ENCODE measurements at regions not wholly inside any gene's neighbourhood (a gene's known extent, or its start where the extent isn't known, plus 50 kb on each side); places are given as distances from the start of the nearest gene placed in this dataset.
A peak's percentile ranks its signal among the peaks of the same experiment; 100 is the strongest.

DNA sequence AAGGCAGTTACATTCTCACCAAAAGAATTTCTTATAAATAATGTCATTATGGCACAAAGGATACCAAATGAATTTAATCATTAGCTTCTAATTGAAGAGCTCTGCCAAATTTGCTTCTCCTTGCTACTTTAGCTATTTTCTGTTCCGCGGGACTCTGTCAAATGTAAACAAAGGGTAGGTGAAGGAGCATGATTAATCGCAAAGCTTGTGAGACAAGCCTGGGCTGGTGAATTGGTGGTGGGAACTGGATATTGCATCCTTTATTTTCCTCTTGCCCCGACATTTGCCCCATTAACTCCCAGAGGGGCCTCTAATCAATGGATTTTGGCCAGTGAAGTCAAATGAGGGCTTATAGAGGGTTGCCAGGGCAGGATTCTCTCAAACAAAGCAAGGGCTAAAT, 234.2 kb upstream of the RFX3 start:
- no peak overlapping the region for H3K9ac ChIP-seq
- no peaks in the 10 kb centered on the region for H3K9me2 ChIP-seq
- TF ChIP-seq TCF12 (IDR thresholded peaks at IDR 0.05) (no peak), RFX5 (IDR thresholded peaks at IDR 0.05; ENCODE audit: low read length) (no peak), RAD21 (IDR thresholded peaks at IDR 0.05; ENCODE audit: low read length) (no peak), FOXM1 (IDR thresholded peaks at IDR 0.05; ENCODE audit: low read depth) (no peak), EZH2phosphoT487 (IDR thresholded peaks at IDR 0.05; ENCODE audit: borderline replicate concordance, low read depth) (no peak), SMC3 (IDR thresholded peaks at IDR 0.05; ENCODE audit: low read depth, low read length) (no peak), SIN3A (IDR thresholded peaks at IDR 0.05; ENCODE audit: borderline replicate concordance, low read depth, low read length) (no peak), TEAD4 (IDR thresholded peaks at IDR 0.05; ENCODE audit: borderline replicate concordance, insufficient read depth) (no peak)
- TF ChIP-seq, protein P1, sequence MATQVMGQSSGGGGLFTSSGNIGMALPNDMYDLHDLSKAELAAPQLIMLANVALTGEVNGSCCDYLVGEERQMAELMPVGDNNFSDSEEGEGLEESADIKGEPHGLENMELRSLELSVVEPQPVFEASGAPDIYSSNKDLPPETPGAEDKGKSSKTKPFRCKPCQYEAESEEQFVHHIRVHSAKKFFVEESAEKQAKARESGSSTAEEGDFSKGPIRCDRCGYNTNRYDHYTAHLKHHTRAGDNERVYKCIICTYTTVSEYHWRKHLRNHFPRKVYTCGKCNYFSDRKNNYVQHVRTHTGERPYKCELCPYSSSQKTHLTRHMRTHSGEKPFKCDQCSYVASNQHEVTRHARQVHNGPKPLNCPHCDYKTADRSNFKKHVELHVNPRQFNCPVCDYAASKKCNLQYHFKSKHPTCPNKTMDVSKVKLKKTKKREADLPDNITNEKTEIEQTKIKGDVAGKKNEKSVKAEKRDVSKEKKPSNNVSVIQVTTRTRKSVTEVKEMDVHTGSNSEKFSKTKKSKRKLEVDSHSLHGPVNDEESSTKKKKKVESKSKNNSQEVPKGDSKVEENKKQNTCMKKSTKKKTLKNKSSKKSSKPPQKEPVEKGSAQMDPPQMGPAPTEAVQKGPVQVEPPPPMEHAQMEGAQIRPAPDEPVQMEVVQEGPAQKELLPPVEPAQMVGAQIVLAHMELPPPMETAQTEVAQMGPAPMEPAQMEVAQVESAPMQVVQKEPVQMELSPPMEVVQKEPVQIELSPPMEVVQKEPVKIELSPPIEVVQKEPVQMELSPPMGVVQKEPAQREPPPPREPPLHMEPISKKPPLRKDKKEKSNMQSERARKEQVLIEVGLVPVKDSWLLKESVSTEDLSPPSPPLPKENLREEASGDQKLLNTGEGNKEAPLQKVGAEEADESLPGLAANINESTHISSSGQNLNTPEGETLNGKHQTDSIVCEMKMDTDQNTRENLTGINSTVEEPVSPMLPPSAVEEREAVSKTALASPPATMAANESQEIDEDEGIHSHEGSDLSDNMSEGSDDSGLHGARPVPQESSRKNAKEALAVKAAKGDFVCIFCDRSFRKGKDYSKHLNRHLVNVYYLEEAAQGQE (IDR thresholded peaks at IDR 0.05; ENCODE audit: low read depth, low read length) = no peak
- TF ChIP-seq, protein P2, sequence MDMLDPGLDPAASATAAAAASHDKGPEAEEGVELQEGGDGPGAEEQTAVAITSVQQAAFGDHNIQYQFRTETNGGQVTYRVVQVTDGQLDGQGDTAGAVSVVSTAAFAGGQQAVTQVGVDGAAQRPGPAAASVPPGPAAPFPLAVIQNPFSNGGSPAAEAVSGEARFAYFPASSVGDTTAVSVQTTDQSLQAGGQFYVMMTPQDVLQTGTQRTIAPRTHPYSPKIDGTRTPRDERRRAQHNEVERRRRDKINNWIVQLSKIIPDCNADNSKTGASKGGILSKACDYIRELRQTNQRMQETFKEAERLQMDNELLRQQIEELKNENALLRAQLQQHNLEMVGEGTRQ (IDR thresholded peaks at IDR 0.05; ENCODE audit: borderline replicate concordance, low read depth, low read length) = no peak
- H3K9me3 ChIP-seq = no peaks in the 10 kb centered on the region
- ChIA-PET POLR2A (no interaction called here), CTCF (no interaction called here)
- H3K79me2 ChIP-seq (ENCODE audit: insufficient read depth) = no peaks in the 10 kb centered on the region
- no peaks in the 10 kb centered on the region for H3F3A ChIP-seq (replicated peaks; ENCODE audit: insufficient read depth)
- DNase-seq = no peak
- no peak overlapping the region for H2AFZ ChIP-seq (ENCODE audit: low read depth)
- H3K27me3 ChIP-seq (ENCODE audit: insufficient read depth) = no peaks in the 10 kb centered on the region
- no peaks in the 10 kb centered on the region for H3K36me3 ChIP-seq (replicated peaks in 1 of 2; ENCODE audit: control insufficient read depth in 1 of 2, insufficient read depth in 2 of 2, low read length in 1 of 2)
- no peaks in the 10 kb centered on the region for H4K20me1 ChIP-seq (ENCODE audit: insufficient read depth)
- no peak overlapping the region for H3K27ac ChIP-seq (ENCODE audit: low read depth in 2 of 2, low read length in 1 of 2)
- no peak overlapping the region for H3K4me2 ChIP-seq
- no peak overlapping the region for H3K4me3 ChIP-seq (ENCODE audit: low read depth in 2 of 2, low read length in 1 of 2)
- H3K4me1 ChIP-seq (ENCODE audit: control insufficient read depth in 1 of 2, insufficient read depth in 2 of 2, low read depth in 1 of 2, low read length in 1 of 2) = no peaks in the 10 kb centered on the region
- 84% methylated on average over 4 of the region's 4 CpGs for WGBS (ENCODE audit: low lambda C conversion rate)

DNA sequence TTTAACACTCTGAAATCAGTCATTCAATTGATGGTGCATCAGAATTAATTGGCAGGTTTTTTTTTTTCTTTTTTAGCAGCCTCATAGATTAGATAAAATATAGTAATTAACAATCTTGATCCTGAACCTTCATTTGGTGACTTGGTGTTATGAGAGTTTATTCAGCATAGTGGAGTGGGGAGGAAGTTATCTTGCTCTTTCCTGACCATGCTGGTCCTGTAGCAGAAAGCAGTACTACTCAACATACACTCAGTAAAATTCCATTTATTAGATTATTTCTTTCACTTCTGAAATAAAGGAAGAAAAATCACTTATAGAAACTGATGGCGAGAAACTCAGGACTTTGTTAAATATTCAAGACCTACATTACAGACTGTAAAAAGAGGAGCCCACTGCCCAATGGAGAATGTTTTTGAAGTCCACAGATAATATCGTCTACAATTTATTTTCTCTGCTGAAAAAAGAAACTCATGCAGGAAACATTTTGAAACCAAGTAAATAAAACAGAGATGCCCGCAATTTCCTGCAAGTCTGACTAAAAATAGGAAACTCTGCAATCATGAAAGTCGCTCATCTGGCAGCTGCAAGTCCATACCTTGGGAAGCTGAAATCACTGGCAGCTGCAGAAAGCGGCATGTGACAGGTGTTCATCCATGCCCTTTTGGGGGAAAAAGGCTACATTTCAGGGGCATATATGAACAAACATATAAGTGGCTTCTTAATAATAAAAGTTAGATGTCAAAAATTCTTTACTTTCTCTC, 233.2 kb upstream of the RFX3 start:
- Histone ChIP-seq H4K20me1 (ENCODE audit: insufficient read depth) (no peaks in the 10 kb centered on the region), H3K36me3 (replicated peaks in 1 of 2; ENCODE audit: control insufficient read depth in 1 of 2, insufficient read depth in 2 of 2, low read length in 1 of 2) (no peaks in the 10 kb centered on the region), H2AFZ (ENCODE audit: low read depth) (0 out of 2 replicates have a peak overlapping the region, but pooled peaks have one; percentile 36), H3K27me3 (ENCODE audit: insufficient read depth) (no peaks in the 10 kb centered on the region), H3K9me3 (no peaks in the 10 kb centered on the region), H3K9me2 (no peaks in the 10 kb centered on the region), H3K4me2 (no peak overlapping the region), H3K4me1 (ENCODE audit: control insufficient read depth in 1 of 2, insufficient read depth in 2 of 2, low read depth in 1 of 2, low read length in 1 of 2) (no peaks in the 10 kb centered on the region), H3K4me3 (ENCODE audit: low read depth in 2 of 2, low read length in 1 of 2) (no peak overlapping the region), H3K9ac (no peak overlapping the region), H3K27ac (ENCODE audit: low read depth in 2 of 2, low read length in 1 of 2) (no peak overlapping the region), H3K79me2 (ENCODE audit: insufficient read depth) (no peaks in the 10 kb centered on the region), H3F3A (replicated peaks; ENCODE audit: insufficient read depth) (no peaks in the 10 kb centered on the region)
- ChIA-PET CTCF (no interaction called here), POLR2A (no interaction called here)
- DNase-seq = no peak
- TF ChIP-seq CHD2 (IDR thresholded peaks at IDR 0.05; ENCODE audit: low read length, partially characterized antibody) = no peak
- TF ChIP-seq RFX5 (IDR thresholded peaks at IDR 0.05; ENCODE audit: low read length) = no peak
- WGBS (ENCODE audit: low lambda C conversion rate) = 92% methylated on average over 5 of the region's 5 CpGs

Data from SK-N-SH (cell line).